H9 (cell line): ENCODE measurements at regions not wholly inside any gene's neighbourhood (a gene's known extent, or its start where the extent isn't known, plus 50 kb on each side); places are given as distances from the start of the nearest gene placed in this dataset.

Source experiments
- DNase-seq: peaks from one replicate; pipeline ENCODE4 v3.0.0-alpha.2; 2017
- H2AFZ ChIP-seq: one replicate; pipeline ENCODE4 v1.6.1; 2013; ENCODE audit warnings: mild to moderate bottlenecking, low read length, control low read depth, moderate library complexity
- H2AK5ac ChIP-seq: 2 replicates; pipeline ENCODE4 v1.6.1; 2013; ENCODE audit warnings: low read length, control low read depth, mixed read lengths; ENCODE audit not compliant: insufficient read length
- H2BK120ac ChIP-seq: one replicate; pipeline ENCODE4 v1.6.1; 2013; ENCODE audit warnings: low read depth, mild to moderate bottlenecking, low read length, control low read depth, inconsistent platforms; ENCODE audit not compliant: poor library complexity, severe bottlenecking
- H2BK12ac ChIP-seq: 2 replicates; pipeline ENCODE4 v1.6.1; 2013; ENCODE audit warnings: low read length, control low read depth, mixed read lengths, low read depth; ENCODE audit not compliant: insufficient read length
- H2BK15ac ChIP-seq: 2 replicates; pipeline ENCODE4 v1.6.1; 2013; ENCODE audit warnings: low read depth, low read length, control low read depth
- H2BK20ac ChIP-seq: one replicate; pipeline ENCODE4 v1.6.1; 2013; ENCODE audit warnings: low read depth, mild to moderate bottlenecking, low read length, control low read depth, inconsistent platforms; ENCODE audit not compliant: poor library complexity, severe bottlenecking
- H2BK5ac ChIP-seq: 2 replicates; pipeline ENCODE4 v1.6.1; 2013; ENCODE audit warnings: low read length, control low read depth, mixed read lengths; ENCODE audit not compliant: insufficient read length
- H3K14ac ChIP-seq: 2 replicates; pipeline ENCODE4 v1.6.1; 2013; ENCODE audit warnings: low read length, control low read depth; ENCODE audit not compliant: insufficient read depth
- H3K18ac ChIP-seq: 2 replicates; pipeline ENCODE4 v1.6.1; 2013; ENCODE audit warnings: low read depth, mild to moderate bottlenecking, mixed read lengths, low read length, control low read depth; ENCODE audit not compliant: insufficient read length
- H3K23ac ChIP-seq: 2 replicates; pipeline ENCODE4 v1.6.1; 2013; ENCODE audit warnings: low read length, control low read depth, mixed read lengths, low read depth; ENCODE audit not compliant: insufficient read length
- H3K23me2 ChIP-seq: 2 replicates; pipeline ENCODE4 v1.6.1; 2013; ENCODE audit warnings: low read depth, mild to moderate bottlenecking, mixed read lengths, low read length, control low read depth; ENCODE audit not compliant: insufficient read length, poor library complexity, severe bottlenecking
- H3K27ac ChIP-seq: 2 replicates; pipeline ENCODE4 v1.5.1; 2013; ENCODE audit warnings: low read length, control low read depth, mixed read lengths, low read depth; ENCODE audit not compliant: insufficient read length
- H3K27me3 ChIP-seq: 2 replicates; pipeline ENCODE4 v1.6.1; 2013; ENCODE audit warnings: low read length, control low read depth, inconsistent platforms; ENCODE audit not compliant: insufficient read depth
- H3K4ac ChIP-seq: 2 replicates; pipeline ENCODE4 v1.6.1; 2013; ENCODE audit warnings: low read depth, mild to moderate bottlenecking, control low read depth, inconsistent platforms, low read length, moderate library complexity
- H3K4me1 ChIP-seq: 2 replicates; pipeline ENCODE4 v1.6.1; 2013; ENCODE audit warnings: low read length, control low read depth, inconsistent platforms; ENCODE audit not compliant: insufficient read depth
- H3K4me2 ChIP-seq: 2 replicates; pipeline ENCODE4 v1.6.1; 2013; ENCODE audit warnings: low read length, control low read depth, mixed read lengths; ENCODE audit not compliant: insufficient read length, insufficient read depth
- H3K56ac ChIP-seq: 2 replicates; pipeline ENCODE4 v1.6.1; 2013; ENCODE audit warnings: low read depth, mild to moderate bottlenecking, mixed read lengths, low read length, control low read depth; ENCODE audit not compliant: insufficient read length
- H3K79me1 ChIP-seq: 2 replicates; pipeline ENCODE4 v1.6.1; 2013; ENCODE audit warnings: low read depth, mild to moderate bottlenecking, moderate library complexity, low read length, control low read depth, inconsistent platforms; ENCODE audit not compliant: insufficient read depth, poor library complexity, severe bottlenecking
- H3K79me2 ChIP-seq: 2 replicates; pipeline ENCODE4 v1.6.1; 2013; ENCODE audit warnings: low read length, control low read depth, inconsistent platforms; ENCODE audit not compliant: insufficient read depth
- H3K9ac ChIP-seq: 2 replicates; pipeline ENCODE4 v1.6.1; 2013; ENCODE audit warnings: low read length, control low read depth, mixed read lengths; ENCODE audit not compliant: insufficient read length; ENCODE audit errors: extremely low read depth
- H3K9me3 ChIP-seq: one replicate; pipeline ENCODE4 v1.6.1; 2013; ENCODE audit warnings: low read depth, low read length, inconsistent platforms; ENCODE audit not compliant: control insufficient read depth
- H3T11ph ChIP-seq: one replicate; pipeline ENCODE4 v1.6.1; 2013; ENCODE audit warnings: mild to moderate bottlenecking, low read length, control low read depth, inconsistent platforms
- H4K20me1 ChIP-seq: one replicate; pipeline ENCODE4 v1.6.1; 2013; ENCODE audit not compliant: control insufficient read depth, insufficient read length, insufficient read depth
- H4K5ac ChIP-seq: 2 replicates; pipeline ENCODE4 v1.6.1; 2013; ENCODE audit warnings: low read depth, mild to moderate bottlenecking, mixed read lengths, low read length, control low read depth; ENCODE audit not compliant: insufficient read length
- H4K8ac ChIP-seq: replicated peaks from 2 replicates; pipeline ENCODE4 v1.6.1; 2013; ENCODE audit warnings: low read length, control low read depth, mixed read lengths, low read depth; ENCODE audit not compliant: insufficient read length
- H4K91ac ChIP-seq: 2 replicates; pipeline ENCODE4 v1.6.1; 2013; ENCODE audit warnings: low read depth, mild to moderate bottlenecking, moderate library complexity, mixed read lengths, low read length, control low read depth; ENCODE audit not compliant: insufficient read length
- H3K27ac Mint-ChIP-seq, 3 experiments: 2 replicates in 2 of 3; 3 replicates in 1 of 3; pipeline ENCODE4 v1.8.0; 2020 to 2021; ENCODE audit warnings: mixed read lengths in 3 of 3, mild to moderate bottlenecking in 1 of 3, moderate library complexity in 1 of 3
- H3K27me3 Mint-ChIP-seq: 2 replicates; pipeline ENCODE4 v1.8.0; 2021; ENCODE audit warnings: low read depth, mild to moderate bottlenecking, moderate library complexity, mixed read lengths
- H3K36me3 Mint-ChIP-seq, 3 experiments: 2 replicates in 2 of 3; 3 replicates in 1 of 3; pipeline ENCODE4 v1.8.0; 2020 to 2021; ENCODE audit warnings: low read depth in 3 of 3, mixed read lengths in 3 of 3; ENCODE audit not compliant: insufficient read depth in 1 of 3
- H3K4me1 Mint-ChIP-seq, 2 experiments: 2 replicates each; pipeline ENCODE4 v1.8.0; 2020; ENCODE audit warnings: mixed read lengths in 2 of 2
- H3K4me3 Mint-ChIP-seq, 2 experiments: 2 replicates in 1 of 2; 3 replicates in 1 of 2; pipeline ENCODE4 v1.8.0; 2020 to 2021; ENCODE audit warnings: mild to moderate bottlenecking in 2 of 2, mixed read lengths in 2 of 2, moderate library complexity in 1 of 2
- H3K9me3 Mint-ChIP-seq, 2 experiments: 2 replicates in 1 of 2; 3 replicates in 1 of 2; pipeline ENCODE4 v1.8.0; 2020; ENCODE audit warnings: mild to moderate bottlenecking in 2 of 2, mixed read lengths in 2 of 2, moderate library complexity in 1 of 2
- CTCF ChIP-seq: fragments of 200-600 bp; sonication (generic); conservative IDR thresholded peaks from 3 replicates; pipeline ENCODE4 v1.8.0; 2021; ENCODE audit warnings: antibody characterized with exemption, mild to moderate bottlenecking
- WGBS: extraction: QIAGEN DNeasy Blood & Tissue Kit; methylation state at CpG from one replicate; pipeline ENCODE4 v1.1.7; 2013; ENCODE audit warnings: missing lambda C conversion rate, low lambda C conversion rate, mixed read lengths; ENCODE audit not compliant: insufficient read length; ENCODE audit errors: extremely low coverage; 5-methylcytosine and 5-hydroxymethylcytosine counted together

GRCh38 chr4:134952775-134953174 lies 751.2 kb upstream of the PABPC4L start:
- Histone ChIP-seq H2AFZ (no peak overlapping the region), H3K23me2 (no peaks in the 10 kb centered on the region), H3K4me1 (no peaks in the 10 kb centered on the region), H2AK5ac (no peak overlapping the region), H4K91ac (no peak overlapping the region), H3K4me2 (no peak overlapping the region), H2BK120ac (no peak overlapping the region), H3K27ac (no peak overlapping the region), H4K20me1 (no peaks in the 10 kb centered on the region), H3K4ac (no peak overlapping the region), H3K56ac (no peak overlapping the region), H3K27me3 (no peaks in the 10 kb centered on the region), H3K9me3 (no peaks in the 10 kb centered on the region), H2BK20ac (no peak overlapping the region), H3K18ac (no peak overlapping the region), H2BK15ac (no peak overlapping the region), H2BK5ac (no peak overlapping the region), H3K23ac (no peak overlapping the region), H3T11ph (no peak overlapping the region), H4K8ac (no peak overlapping the region), H3K79me2 (no peaks in the 10 kb centered on the region), H2BK12ac (no peak overlapping the region), H4K5ac (no peak overlapping the region), H3K9ac (no peak overlapping the region), H3K14ac (no peak overlapping the region), H3K79me1 (no peaks in the 10 kb centered on the region)
- WGBS = no CpG with 5 or more reads among the region's 21 CpGs
- peaks cover 0 to 24% (median under 1%) of the 10 kb centered on the region in 3 experiments; a peak in 6 of 7 replicates for H3K36me3 Mint-ChIP-seq
- no peaks in the 10 kb centered on the region for H3K27me3 Mint-ChIP-seq
- H3K4me3 Mint-ChIP-seq = no peak overlapping the region
- no peak overlapping the region; a peak in 1 of 7 replicates for H3K27ac Mint-ChIP-seq
- TF ChIP-seq CTCF = no peak
- no peaks in the 10 kb centered on the region for H3K4me1 Mint-ChIP-seq
- DNase-seq = no peak
- H3K9me3 Mint-ChIP-seq = peaks cover 2 to 11% of the 10 kb centered on the region in 2 experiments
